ENCODE measurements at regions not wholly inside any gene's neighbourhood (a gene's known extent, or its start where the extent isn't known, plus 50 kb on each side); places are given as distances from the start of the nearest gene placed in this dataset.

DNA sequence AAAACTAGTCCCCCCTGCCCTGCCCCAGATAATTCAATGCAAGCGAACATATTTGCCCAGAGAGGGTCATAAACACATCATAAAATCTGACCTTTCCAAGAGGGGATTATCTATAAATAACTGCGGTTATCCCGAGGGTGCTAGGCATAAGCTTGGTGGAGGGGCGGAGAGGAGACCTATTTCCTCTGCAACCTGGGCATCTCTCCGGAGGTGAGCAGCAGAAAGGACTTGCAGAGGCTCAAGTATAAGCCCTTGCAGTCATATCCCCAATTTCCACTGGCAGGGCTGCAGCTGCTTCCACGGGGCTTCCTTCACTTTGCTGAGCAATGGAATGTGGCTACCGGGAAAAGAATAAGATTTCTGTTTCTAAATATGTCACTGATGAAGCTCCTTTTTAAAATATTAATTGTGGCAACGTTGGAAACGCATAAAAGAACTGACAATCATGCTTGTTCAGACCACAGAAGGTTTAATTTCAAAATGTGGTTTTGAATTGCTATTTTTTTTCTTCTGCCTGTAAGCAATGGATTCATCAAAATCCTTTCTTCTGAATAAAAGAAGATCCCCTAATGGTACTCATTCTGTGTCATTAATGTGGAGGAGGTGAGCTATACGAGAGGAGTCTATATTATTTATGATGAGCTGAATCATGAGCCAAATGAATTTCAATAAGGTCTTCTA is 268.9 kb upstream of the ATP2B1 start:
- Histone ChIP-seq H3K36me3 (no peaks in the 10 kb centered on the region), H3K4me1 (no peaks in the 10 kb centered on the region), H3K9me3 (no peaks in the 10 kb centered on the region), H3K4me3 (no peak overlapping the region), H3K27ac (no peak overlapping the region), H3K27me3 (no peaks in the 10 kb centered on the region)
- no peak for TF ChIP-seq POLR2A (IDR thresholded peaks at IDR 0.05)
- TF ChIP-seq CTCF (IDR thresholded peaks at IDR 0.05), result no peak
- no peak for TF ChIP-seq POLR2AphosphoS5 (IDR thresholded peaks at IDR 0.05; ENCODE audit: insufficient read depth in 1 of 2, low read depth in 1 of 2)
- no peak for DNase-seq (ENCODE audit: extremely low spot score in 2 of 2)
- intact Hi-C loops (cut with DNase I), result no loop called here

GRCh38 chr12:89976866-89977265 is 268.2 kb upstream of the ATP2B1 start:
- intact Hi-C loops (cut with DNase I), result no loop called here
- H3K4me3 ChIP-seq, result no peak overlapping the region
- H3K27me3 ChIP-seq, result no peaks in the 10 kb centered on the region
- DNase-seq (ENCODE audit: extremely low spot score in 2 of 2), result no peak
- H3K36me3 ChIP-seq, result no peaks in the 10 kb centered on the region
- H3K9me3 ChIP-seq, result no peaks in the 10 kb centered on the region
- no peaks in the 10 kb centered on the region for H3K4me1 ChIP-seq
- no peak overlapping the region for H3K27ac ChIP-seq
- TF ChIP-seq POLR2AphosphoS5 (IDR thresholded peaks at IDR 0.05; ENCODE audit: insufficient read depth in 1 of 2, low read depth in 1 of 2) (no peak), POLR2A (IDR thresholded peaks at IDR 0.05) (no peak), CTCF (IDR thresholded peaks at IDR 0.05) (no peak)

DNA sequence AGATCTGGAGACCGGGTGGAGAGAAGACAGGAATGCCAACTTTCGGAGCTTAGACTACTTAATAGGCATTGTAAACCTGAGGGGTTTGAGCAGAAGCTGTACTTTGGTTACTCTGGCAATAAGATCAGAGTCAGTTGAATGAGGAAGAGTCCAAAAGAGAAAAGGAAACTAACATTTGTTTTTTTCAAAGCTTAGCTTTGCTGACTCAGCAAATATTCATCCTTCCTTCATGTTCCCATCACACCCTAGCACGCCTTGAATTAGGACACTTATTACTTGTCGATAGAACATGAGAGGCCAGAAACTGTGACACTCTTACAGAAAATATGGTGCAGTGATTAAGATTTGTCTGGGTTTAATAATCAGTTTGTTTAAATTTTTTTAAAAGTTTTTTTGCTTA is 266.9 kb upstream of the ATP2B1 start:
- TF ChIP-seq POLR2AphosphoS5 (IDR thresholded peaks at IDR 0.05; ENCODE audit: insufficient read depth in 1 of 2, low read depth in 1 of 2) (no peak), POLR2A (IDR thresholded peaks at IDR 0.05) (no peak), CTCF (IDR thresholded peaks at IDR 0.05) (no peak)
- no peak for DNase-seq (ENCODE audit: extremely low spot score in 2 of 2)
- Histone ChIP-seq H3K4me3 (no peak overlapping the region), H3K4me1 (no peaks in the 10 kb centered on the region), H3K27me3 (no peaks in the 10 kb centered on the region), H3K27ac (no peak overlapping the region), H3K9me3 (no peaks in the 10 kb centered on the region), H3K36me3 (no peaks in the 10 kb centered on the region)
- intact Hi-C loops (cut with DNase I), result no loop called here

DNA sequence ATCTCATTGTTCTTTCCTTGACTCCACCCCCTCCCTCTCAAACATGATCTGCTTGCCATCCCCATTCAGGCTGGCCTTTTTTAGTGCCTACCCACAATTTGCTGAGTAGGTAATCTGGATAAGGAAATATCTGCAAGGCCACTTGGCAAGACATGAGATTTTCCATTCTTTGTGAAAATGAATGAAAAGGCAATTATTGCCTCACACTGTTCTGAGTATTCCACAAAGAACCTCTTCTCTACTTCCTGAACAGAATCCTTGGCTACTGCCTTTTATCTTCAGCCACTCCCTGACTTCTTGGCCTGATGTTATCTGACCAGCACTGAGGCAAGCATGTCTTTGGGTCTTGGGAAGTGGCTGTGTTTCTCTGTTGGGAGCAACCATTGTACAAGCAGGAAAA is 263.2 kb upstream of the ATP2B1 start:
- Histone ChIP-seq H3K4me1 (no peaks in the 10 kb centered on the region), H3K36me3 (no peaks in the 10 kb centered on the region), H3K9me3 (no peaks in the 10 kb centered on the region), H3K4me3 (no peak overlapping the region), H3K27ac (no peak overlapping the region), H3K27me3 (no peaks in the 10 kb centered on the region)
- TF ChIP-seq POLR2AphosphoS5 (IDR thresholded peaks at IDR 0.05; ENCODE audit: insufficient read depth in 1 of 2, low read depth in 1 of 2) (no peak), POLR2A (IDR thresholded peaks at IDR 0.05) (no peak), CTCF (IDR thresholded peaks at IDR 0.05) (no peak)
- no peak for DNase-seq (ENCODE audit: extremely low spot score in 2 of 2)
- intact Hi-C loops (cut with DNase I), result no loop called here

DNA sequence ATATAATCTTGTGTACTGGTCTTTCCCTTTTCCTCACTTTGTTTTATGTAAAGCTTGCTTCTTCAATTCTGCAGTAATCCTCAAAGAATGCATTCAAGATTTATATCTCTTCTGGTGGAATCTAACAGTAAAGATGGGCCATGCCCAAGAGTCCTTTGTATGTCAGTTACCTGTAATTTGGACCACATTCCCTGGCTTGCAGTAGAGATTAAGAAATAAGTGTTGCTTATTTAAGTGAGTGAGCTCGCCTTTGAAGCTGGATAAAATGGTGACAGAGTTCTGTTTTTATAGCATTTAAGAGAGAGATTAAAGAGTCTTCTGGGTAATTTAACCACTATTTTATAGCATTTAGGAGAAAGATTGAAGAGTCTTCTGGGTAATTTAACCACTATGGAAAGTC is 262.1 kb upstream of the ATP2B1 start:
- Histone ChIP-seq H3K4me3 (no peak overlapping the region), H3K27me3 (no peaks in the 10 kb centered on the region), H3K9me3 (no peaks in the 10 kb centered on the region), H3K27ac (no peak overlapping the region), H3K36me3 (no peaks in the 10 kb centered on the region), H3K4me1 (no peaks in the 10 kb centered on the region)
- intact Hi-C loops (cut with DNase I), result no loop called here
- no peak for TF ChIP-seq POLR2AphosphoS5 (IDR thresholded peaks at IDR 0.05; ENCODE audit: insufficient read depth in 1 of 2, low read depth in 1 of 2)
- no peak for DNase-seq (ENCODE audit: extremely low spot score in 2 of 2)

Data from vagina (tissue), 2 donors.